BE2C (cell line): ENCODE measurements at regions not wholly inside any gene's neighbourhood (a gene's known extent, or its start where the extent isn't known, plus 50 kb on each side); places are given as distances from the start of the nearest gene placed in this dataset.
A peak's percentile ranks its signal among the peaks of the same experiment; 100 is the strongest.
"Not testable (repeated sequence)": the region's sequence is repeated elsewhere in the genome, so short reads cannot be mapped to it uniquely, and the experiment has no call there.

Experiments used
- DNase-seq: peaks from one replicate; pipeline ENCODE4 v3.0.0-alpha.2; 2020
- H3K27me3 ChIP-seq: fragments of 250-450 bp; sonication (Bioruptor Pico); 2 replicates; pipeline ENCODE4 v1.5.1; 2020; ENCODE audit warnings: mild to moderate bottlenecking
- H3K36me3 ChIP-seq: fragments of 250-450 bp; sonication (Bioruptor Pico); 2 replicates; pipeline ENCODE4 v1.5.1; 2020; ENCODE audit warnings: mild to moderate bottlenecking
- H3K4me1 ChIP-seq: fragments of 250-450 bp; sonication (Bioruptor Pico); 2 replicates; pipeline ENCODE4 v1.5.1; 2020
- H3K4me3 ChIP-seq: 2 replicates; pipeline ENCODE4 v1.5.1; 2011; ENCODE audit warnings: low read depth, low read length
- H3K9me3 ChIP-seq: fragments of 250-450 bp; sonication (Bioruptor Pico); 2 replicates; pipeline ENCODE4 v1.5.1; 2020
- TF ChIP-seq, protein P1 (sequence below): IDR thresholded peaks from 2 replicates; pipeline ENCODE4 v1.5.1; 2012; ENCODE audit warnings: mild to moderate bottlenecking, low read depth, low read length

DNA sequence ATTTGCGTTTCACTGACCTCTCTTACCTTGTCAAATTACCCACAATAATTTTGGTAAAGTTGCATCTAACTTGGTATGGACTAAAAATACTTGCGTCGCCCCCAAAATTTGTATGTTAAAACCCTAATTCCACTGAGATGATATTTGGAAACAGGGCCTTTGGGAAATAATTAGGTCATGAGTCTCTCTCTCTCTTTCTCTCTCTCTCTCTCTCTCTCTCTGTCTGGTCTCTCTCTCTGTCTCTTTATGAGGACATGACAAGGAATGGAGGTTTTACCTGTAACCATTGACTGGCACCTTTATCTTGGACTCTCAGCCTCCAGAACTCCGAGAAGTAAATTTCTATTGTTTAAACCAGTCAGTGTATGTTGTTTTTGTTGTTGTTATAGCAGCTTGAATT, 111.5 kb upstream of the BDP1 start:
- DNase-seq, H3K27me3 ChIP-seq, H3K4me3 ChIP-seq, H3K4me1 ChIP-seq, H3K36me3 ChIP-seq, H3K9me3 ChIP-seq: not testable (repeated sequence)

DNA sequence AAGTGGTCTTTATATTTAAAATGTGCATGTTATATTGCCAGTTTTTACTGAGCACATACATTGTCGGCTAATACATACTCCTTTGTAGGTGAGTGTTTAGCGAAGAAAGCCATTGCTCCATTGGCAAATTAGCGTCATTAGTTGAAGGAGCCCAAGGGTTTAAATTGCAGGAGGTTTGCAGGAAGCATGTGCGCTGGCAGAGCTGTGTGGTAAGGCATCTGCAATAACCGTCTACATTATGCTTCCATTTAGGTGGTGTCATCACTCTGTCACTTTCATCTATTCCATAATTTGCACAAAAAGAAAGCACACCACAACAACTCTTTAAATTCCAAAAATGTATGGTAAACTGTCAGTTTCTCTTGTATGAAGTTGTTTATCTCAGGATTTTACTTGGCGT, 82.8 kb upstream of the BDP1 start:
- H3K36me3 ChIP-seq, H3K4me3 ChIP-seq, H3K4me1 ChIP-seq, H3K9me3 ChIP-seq, DNase-seq: not testable (repeated sequence)
- H3K27me3 ChIP-seq, result peaks cover 12% of the 10 kb centered on the region; the same call in 1 of the 2 replicates

DNA sequence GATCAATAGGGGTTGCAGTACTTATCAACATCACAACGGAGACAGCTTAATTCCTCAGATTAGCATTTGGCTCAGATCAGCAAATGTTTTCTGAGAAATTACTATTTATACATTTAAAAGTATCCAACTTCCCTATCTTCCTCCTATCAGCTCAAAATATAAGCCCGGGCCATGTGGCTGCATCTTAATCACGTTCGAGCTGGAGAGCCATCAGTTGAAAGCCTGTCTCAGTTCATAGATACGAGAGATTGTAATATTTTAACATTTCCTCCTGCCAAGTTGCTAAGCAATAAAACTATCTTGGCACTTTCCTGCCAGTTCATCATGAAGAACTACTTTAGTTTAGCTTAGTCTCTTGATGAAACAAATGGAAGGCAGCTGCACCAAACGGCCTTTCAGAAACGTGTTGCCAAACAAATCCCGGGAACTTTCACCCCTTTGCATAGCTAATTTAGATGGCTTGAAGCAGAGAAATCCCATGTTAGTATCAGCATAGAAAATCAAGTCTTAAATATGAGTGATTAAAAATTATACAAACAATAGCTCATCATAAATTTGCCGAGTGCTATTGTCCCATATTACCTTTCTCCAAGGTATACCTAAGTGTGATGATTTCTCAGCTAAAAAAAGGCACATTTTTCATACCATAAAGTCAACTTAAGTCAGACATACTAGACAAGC, 82.3 kb upstream of the BDP1 start:
- H3K27me3 ChIP-seq, result peaks cover 12% of the 10 kb centered on the region; the same call in 1 of the 2 replicates
- DNase-seq, H3K9me3 ChIP-seq, H3K4me3 ChIP-seq, H3K4me1 ChIP-seq, H3K36me3 ChIP-seq: not testable (repeated sequence)

DNA sequence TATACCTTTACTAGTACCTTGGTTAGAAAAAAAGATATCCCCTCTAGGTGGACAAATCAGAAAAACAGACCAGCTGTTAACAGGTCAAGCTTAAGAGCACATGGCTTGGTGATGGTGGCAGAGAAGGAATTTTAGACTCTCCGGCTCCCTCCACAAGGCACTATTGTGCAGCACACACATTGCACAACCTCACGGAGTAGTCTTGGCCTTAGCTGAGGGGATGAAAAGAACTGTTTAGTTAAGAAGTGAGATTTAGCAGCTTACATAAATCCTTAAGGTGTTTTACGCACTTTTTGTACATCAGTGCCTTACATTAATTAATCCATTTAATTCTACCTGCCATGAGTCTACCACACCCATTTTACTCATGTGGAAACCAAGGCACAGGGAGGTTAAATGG, 71.2 kb upstream of the BDP1 start:
- H3K27me3 ChIP-seq, DNase-seq, H3K4me3 ChIP-seq, H3K9me3 ChIP-seq, H3K36me3 ChIP-seq, H3K4me1 ChIP-seq: not testable (repeated sequence)

DNA sequence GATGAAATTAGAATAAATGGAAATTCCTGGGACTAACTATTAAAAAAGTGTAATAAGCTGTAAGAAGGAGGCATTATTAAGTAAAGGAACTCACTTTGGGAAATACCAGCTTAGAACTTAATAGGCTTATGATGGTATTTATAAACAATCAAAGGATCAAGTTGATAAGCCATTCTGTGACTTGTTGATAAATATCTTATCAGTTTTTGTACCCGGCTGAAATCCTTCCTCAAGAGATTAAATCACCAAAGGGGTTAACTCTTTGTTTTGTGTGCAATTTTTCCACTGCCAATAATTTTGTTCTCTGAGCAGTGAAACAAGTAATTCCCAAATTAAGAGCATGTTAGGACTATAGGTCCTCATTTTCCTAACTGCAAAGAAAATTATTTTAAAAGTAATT, 70.7 kb upstream of the BDP1 start:
- TF ChIP-seq, protein P1, sequence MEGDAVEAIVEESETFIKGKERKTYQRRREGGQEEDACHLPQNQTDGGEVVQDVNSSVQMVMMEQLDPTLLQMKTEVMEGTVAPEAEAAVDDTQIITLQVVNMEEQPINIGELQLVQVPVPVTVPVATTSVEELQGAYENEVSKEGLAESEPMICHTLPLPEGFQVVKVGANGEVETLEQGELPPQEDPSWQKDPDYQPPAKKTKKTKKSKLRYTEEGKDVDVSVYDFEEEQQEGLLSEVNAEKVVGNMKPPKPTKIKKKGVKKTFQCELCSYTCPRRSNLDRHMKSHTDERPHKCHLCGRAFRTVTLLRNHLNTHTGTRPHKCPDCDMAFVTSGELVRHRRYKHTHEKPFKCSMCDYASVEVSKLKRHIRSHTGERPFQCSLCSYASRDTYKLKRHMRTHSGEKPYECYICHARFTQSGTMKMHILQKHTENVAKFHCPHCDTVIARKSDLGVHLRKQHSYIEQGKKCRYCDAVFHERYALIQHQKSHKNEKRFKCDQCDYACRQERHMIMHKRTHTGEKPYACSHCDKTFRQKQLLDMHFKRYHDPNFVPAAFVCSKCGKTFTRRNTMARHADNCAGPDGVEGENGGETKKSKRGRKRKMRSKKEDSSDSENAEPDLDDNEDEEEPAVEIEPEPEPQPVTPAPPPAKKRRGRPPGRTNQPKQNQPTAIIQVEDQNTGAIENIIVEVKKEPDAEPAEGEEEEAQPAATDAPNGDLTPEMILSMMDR, result no peak
- no peaks in the 10 kb centered on the region for H3K9me3 ChIP-seq
- H3K4me3 ChIP-seq, result no peak overlapping the region
- peaks cover 2% of the 10 kb centered on the region for H3K27me3 ChIP-seq
- DNase-seq, result no peak
- no peaks in the 10 kb centered on the region for H3K36me3 ChIP-seq
- no peaks in the 10 kb centered on the region for H3K4me1 ChIP-seq

DNA sequence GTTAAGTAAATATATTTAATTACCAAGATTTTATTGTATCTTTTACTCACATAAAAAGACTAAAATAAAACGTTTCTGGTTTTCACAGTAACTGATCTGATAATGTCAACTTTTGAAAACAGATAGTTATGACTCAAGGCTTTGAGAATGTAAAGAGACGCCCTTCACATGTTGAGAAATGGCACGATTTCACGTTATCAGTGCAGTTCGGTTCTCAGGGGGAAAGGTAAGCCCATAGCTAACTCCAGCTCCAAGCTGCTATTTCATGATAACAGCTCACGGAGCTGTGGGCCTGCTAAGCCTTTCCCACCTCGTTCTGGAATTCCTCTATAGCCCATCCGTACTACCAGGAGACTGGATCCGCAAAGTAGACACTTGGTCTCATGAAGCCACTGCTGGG, 70.2 kb upstream of the BDP1 start:
- not testable (repeated sequence) for DNase-seq, H3K27me3 ChIP-seq, H3K4me3 ChIP-seq, H3K4me1 ChIP-seq, H3K36me3 ChIP-seq, H3K9me3 ChIP-seq

DNA sequence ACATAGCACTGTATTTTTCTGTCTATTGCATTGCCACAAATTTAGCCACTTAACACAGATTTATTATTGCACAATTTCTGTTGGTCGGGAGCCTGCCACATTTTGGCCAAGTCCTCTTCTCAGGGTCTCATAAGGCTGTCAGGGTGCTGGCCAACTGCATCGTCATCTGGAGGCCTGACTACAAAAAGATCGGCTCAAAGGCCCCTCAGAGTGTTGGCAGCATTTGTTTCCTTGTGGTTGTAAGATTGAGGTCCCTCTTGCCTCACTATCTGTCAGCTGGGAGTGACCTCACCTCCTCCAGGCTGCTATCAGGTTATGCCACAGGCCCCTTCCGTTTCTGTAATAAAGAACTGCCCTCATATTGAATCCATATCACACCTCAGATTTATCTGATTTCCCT, 67.3 kb upstream of the BDP1 start:
- H3K4me1 ChIP-seq, H3K36me3 ChIP-seq, DNase-seq, H3K4me3 ChIP-seq, H3K9me3 ChIP-seq: not testable (repeated sequence)
- H3K27me3 ChIP-seq, result peaks cover 17% of the 10 kb centered on the region

DNA sequence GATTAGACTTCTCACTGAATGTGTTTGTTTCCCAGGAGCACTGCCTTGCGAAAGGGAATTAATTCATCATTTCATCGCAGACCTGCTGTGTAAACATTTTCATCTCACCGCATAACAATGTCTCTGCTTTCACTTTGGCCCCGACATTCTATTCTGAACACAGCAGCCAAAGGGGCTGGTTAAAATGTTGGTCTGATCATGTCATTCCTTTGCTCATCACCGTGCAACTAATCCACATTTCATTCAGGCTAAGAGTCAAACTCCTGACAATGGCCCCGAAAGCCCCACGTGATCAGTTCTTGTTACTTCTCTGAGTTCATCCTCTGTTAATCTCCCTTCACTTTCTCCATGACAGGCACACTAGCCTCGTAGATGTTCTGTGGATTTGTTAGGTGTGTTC, 57.1 kb upstream of the BDP1 start:
- peak overlapping the region; percentile 26; the same call in 1 of the 2 replicates for H3K4me3 ChIP-seq
- not testable (repeated sequence) for H3K4me1 ChIP-seq, DNase-seq, H3K9me3 ChIP-seq, H3K36me3 ChIP-seq
- H3K27me3 ChIP-seq, result peaks cover 13% of the 10 kb centered on the region

DNA sequence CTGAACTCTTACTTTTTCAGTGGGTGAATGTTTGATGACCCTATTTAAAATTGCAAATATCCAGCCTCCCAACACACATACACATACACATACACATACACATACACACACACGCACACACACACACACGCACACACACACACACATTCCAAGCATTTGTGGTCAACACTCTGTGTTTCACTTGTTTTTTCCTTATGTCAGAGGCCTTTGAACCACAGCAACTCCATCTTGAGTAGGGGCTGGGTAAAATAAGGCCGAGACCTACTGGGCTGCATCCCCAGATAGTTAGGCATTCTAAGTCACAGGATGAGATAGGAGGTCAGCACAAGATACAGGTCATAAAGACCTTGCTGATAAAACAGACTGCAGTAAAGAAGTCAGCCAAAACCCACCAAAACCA, 56.6 kb upstream of the BDP1 start:
- DNase-seq, H3K4me1 ChIP-seq, H3K4me3 ChIP-seq, H3K9me3 ChIP-seq, H3K36me3 ChIP-seq: not testable (repeated sequence)
- peaks cover 13% of the 10 kb centered on the region for H3K27me3 ChIP-seq

DNA sequence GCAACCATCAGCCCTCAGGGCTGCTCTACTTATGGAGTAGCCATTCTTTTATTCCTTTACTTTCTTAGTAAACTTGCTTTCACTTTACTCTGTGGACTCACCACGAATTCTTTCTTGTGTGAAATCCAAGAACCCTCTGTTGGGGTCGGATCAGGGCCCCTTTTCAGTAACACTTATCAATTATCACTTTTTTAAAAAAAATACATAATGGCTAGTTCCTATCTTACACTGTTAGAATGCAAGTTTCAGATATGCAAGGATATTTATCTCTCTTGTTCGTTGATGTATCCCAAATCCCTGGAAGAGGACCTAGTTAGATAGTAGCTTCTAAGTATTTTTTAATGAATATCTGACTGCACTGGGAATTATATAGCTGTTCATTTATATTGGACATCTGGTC, 56.0 kb upstream of the BDP1 start:
- DNase-seq, H3K36me3 ChIP-seq, H3K9me3 ChIP-seq, H3K4me1 ChIP-seq, H3K4me3 ChIP-seq: not testable (repeated sequence)
- H3K27me3 ChIP-seq, result peaks cover 17% of the 10 kb centered on the region

DNA sequence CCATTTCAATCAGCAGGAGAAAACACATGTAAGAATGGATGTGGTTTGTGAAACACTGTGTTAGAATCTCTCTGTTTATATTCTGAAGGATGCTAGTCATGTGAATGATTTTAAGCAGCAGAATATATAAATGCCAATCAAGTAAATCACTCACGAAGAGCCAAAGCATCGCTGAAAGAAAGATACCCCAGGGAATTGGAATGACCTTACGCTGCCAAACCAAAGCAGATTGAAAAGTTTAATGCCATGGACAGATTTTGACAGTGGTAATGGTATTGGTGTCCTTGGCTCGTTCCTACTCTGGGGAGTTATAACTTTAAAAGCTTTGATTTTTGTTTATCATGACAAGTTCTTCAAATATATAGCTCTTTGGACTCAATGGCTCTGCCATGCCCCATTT, 54.8 kb upstream of the BDP1 start:
- not testable (repeated sequence) for H3K9me3 ChIP-seq, DNase-seq, H3K36me3 ChIP-seq, H3K4me3 ChIP-seq, H3K4me1 ChIP-seq
- peaks cover 19% of the 10 kb centered on the region for H3K27me3 ChIP-seq

DNA sequence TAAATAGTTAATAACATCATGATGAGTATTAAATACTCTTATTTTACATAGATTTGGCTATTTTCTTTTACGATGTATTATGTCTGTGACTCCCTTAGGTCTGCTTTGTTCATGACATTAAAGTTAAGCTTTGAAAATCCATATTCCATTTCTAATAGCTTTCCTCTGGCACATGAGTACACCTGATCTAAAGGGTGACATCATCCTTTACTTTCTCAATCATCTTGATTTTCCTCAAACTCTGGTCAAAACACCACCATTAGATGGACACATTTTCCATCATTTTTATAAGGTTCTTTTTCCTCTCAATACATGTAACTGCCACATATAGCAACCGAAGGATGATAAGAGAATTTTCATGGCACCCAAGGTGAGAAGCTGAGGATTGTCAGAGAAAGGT, 54.3 kb upstream of the BDP1 start:
- not testable (repeated sequence) for DNase-seq, H3K9me3 ChIP-seq, H3K4me1 ChIP-seq, H3K4me3 ChIP-seq, H3K36me3 ChIP-seq
- peaks cover 22% of the 10 kb centered on the region for H3K27me3 ChIP-seq

DNA sequence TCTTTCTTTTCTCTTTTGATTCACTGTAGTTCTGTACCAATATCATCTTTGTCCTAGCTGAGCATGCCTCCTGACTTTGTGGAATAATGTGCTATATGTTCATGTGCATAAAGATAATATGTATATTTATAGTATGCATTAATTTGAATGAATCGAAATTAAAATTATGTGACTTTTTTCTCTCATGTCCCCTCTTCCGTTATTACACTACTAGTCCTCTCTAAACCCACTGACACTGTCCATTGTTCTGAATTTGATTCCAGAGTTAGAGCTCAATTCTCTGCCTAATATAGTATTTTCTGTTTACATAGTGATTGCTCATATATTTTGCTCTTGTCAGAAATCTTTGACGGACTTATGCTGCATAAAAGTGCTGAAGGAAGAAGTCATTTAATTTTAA, 53.9 kb upstream of the BDP1 start:
- H3K9me3 ChIP-seq, H3K4me1 ChIP-seq, DNase-seq, H3K4me3 ChIP-seq, H3K36me3 ChIP-seq: not testable (repeated sequence)
- H3K27me3 ChIP-seq, result peaks cover 22% of the 10 kb centered on the region

DNA sequence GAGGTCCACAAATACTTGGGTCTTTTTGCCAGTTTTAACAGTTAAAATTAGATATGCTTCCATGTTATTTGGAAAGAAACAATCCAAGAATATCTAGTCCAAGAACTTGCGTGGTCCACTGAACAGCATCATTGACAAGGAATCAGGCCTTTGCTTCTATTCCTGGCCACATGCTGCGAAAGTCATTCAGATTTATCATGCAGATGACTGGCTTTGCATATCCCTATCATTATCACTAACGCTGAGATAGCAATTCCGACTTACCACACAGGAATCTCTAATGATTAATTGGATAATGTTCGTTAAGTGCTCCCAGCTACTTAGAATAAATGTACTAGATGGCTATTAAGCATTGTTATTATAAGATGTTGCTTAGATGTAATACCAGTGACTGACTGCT, 51.0 kb upstream of the BDP1 start:
- not testable (repeated sequence) for H3K9me3 ChIP-seq, H3K36me3 ChIP-seq, DNase-seq, H3K4me1 ChIP-seq, H3K4me3 ChIP-seq
- peaks cover 33% of the 10 kb centered on the region for H3K27me3 ChIP-seq

DNA sequence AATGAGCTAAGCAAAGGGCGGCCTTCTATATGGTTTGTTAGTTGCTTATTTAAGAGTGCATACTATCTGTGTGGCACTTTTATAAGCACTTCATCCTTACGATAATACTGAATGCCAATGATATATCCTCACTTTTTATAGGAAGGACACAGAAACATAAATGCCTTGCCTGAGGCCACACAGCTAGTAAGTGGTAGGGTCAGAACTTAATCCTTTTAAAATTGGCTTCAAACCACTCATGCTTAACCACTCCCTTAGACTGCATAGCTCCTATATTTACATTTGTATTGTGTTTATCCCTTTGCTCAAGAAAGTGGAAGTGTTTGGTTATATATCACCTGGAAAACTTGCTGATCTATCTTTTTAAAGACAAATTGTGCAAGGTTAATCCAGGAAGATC, 50.5 kb upstream of the BDP1 start:
- not testable (repeated sequence) for DNase-seq, H3K4me3 ChIP-seq, H3K36me3 ChIP-seq, H3K9me3 ChIP-seq, H3K4me1 ChIP-seq
- H3K27me3 ChIP-seq, result peaks cover 33% of the 10 kb centered on the region
